ENCODE measurements at regions not wholly inside any gene's neighbourhood (a gene's known extent, or its start where the extent isn't known, plus 50 kb on each side); places are given as distances from the start of the nearest gene placed in this dataset.

DNA sequence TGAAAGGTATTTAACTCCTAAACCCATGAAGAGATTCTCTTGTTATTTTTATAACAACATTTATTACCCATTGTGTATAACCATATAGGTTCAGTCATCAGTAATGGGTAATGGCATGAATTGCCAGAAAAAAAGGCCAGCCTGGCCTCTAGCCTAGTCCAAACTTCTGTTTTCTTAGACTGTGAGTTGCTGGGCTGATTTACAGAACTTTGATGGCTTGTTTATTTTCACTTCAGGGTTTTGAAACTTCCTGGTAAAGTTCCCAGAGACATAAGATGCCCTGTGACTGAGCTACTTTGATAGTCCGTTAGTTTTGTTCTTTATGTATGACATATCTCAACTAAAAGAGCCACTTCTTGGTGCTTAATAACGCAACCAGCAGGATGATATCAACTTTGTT, 164.8 kb downstream of the METTL4 start:
- DNase-seq (no peak), ATAC-seq (no peak)
- no peaks in the 10 kb centered on the region for H3K4me1 Mint-ChIP-seq (ENCODE audit: low read depth)
- no peaks in the 10 kb centered on the region for H3K36me3 Mint-ChIP-seq (ENCODE audit: insufficient read depth)
- no peaks in the 10 kb centered on the region for H3K9me3 Mint-ChIP-seq
- no peak overlapping the region for H3K4me3 Mint-ChIP-seq
- H3K27me3 Mint-ChIP-seq (ENCODE audit: low read depth) = peaks cover 6% of the 10 kb centered on the region

DNA sequence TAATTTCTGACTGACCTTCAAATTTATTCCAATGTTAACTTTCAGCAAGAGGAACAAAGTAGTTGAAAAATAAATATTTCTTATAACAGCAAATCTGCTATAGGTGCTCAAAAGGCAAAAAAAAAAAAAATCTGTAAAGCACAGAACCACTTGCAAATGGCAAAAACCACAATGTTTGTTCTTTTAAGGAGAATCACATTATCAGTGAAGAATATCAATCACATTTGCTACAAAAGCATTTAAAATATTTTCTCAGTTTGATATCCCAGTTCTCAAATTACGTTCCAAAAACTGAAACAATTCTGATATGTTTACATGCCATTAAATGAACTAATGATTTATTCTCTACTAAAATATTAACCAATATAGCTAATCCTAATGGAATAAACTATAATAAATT, 163.3 kb downstream of the METTL4 start:
- no peak overlapping the region for H3K4me3 Mint-ChIP-seq
- DNase-seq (no peak), ATAC-seq (no peak)
- H3K4me1 Mint-ChIP-seq (ENCODE audit: low read depth) = no peaks in the 10 kb centered on the region
- no peaks in the 10 kb centered on the region for H3K9me3 Mint-ChIP-seq
- peaks cover 7% of the 10 kb centered on the region for H3K27me3 Mint-ChIP-seq (ENCODE audit: low read depth)
- H3K36me3 Mint-ChIP-seq (ENCODE audit: insufficient read depth) = no peaks in the 10 kb centered on the region

DNA sequence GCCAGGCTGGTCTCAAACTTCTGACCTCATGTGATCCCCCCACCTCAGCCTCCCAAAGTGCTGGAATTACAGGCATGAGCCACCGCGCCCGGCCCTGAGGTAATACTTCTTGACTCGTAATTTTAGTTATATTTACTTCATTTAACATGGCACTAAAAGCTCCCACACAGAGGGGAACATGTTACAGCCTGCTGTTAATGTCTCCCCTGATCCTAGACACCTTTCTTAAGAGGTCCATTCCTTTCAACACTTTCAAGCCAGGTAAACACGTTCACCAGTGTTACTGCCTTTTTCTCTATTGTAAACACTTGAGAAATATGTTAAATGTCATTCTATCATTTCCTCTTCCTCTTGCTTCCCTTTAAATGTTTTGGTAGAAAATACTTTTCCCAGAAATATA, 161.4 kb downstream of the METTL4 start:
- Mint-ChIP-seq H3K4me3 (no peak overlapping the region), H3K36me3 (ENCODE audit: insufficient read depth) (no peaks in the 10 kb centered on the region)
- no peak for ATAC-seq

DNA sequence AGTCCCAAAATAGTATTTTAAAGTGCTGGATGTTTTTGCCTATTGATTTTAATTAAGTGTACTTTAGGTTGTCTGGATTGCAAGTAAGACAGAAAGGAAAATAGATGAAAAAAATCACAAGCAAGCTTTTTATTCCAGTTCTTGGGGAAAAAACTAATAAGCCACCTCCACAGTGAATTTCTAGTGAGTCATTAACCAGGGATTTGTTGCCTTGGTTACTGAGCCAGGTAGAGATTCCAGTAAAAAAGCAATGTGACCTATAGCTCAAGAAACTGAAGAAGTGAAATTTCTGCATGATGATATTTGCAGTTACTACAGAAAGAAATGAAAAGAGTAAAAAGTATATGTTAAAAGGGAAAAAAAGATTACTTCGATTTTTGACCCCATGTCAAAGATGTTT, 160.6 kb downstream of the METTL4 start:
- Mint-ChIP-seq H3K9me3 (no peaks in the 10 kb centered on the region), H3K27me3 (ENCODE audit: low read depth) (peaks cover 9% of the 10 kb centered on the region), H3K4me1 (ENCODE audit: low read depth) (no peaks in the 10 kb centered on the region), H3K36me3 (ENCODE audit: insufficient read depth) (no peaks in the 10 kb centered on the region), H3K4me3 (no peak overlapping the region)
- ATAC-seq (no peak), DNase-seq (no peak)

More for the DNA sequence above, 161.4 kb downstream of the METTL4 start:
- DNase-seq = no peak
- no peaks in the 10 kb centered on the region for H3K4me1 Mint-ChIP-seq (ENCODE audit: low read depth)
- H3K27me3 Mint-ChIP-seq (ENCODE audit: low read depth) = peaks cover 9% of the 10 kb centered on the region
- no peaks in the 10 kb centered on the region for H3K9me3 Mint-ChIP-seq

DNA sequence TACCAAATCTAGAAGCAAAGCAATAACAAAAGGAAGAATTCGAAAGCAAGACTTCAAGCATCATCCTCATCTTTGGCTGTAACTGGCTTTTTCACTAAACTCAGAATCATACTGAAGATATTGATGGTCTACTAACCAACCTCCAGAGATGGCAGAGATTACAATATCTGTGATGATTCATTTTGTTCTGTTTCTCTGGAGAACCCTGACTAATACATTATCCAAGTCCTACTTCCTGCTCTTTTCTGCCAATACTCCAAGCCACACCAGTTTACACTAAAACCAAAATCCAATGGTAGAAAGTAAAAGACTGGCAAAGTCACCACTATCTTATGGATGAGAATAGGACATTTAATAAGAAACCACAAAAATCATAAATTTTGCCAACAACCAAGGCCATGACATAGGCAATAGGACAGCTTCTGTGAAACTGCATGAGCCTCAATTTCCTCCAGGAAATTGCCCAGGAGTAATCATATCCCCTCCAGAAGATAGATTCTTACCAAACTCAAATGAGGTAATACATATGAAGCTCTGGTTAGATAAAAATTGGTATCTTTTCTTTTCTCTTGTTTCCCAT, 159.8 kb downstream of the METTL4 start:
- H3K36me3 Mint-ChIP-seq (ENCODE audit: insufficient read depth) = no peaks in the 10 kb centered on the region
- no peaks in the 10 kb centered on the region for H3K4me1 Mint-ChIP-seq (ENCODE audit: low read depth)
- no peak for DNase-seq
- H3K4me3 Mint-ChIP-seq = no peak overlapping the region
- ATAC-seq = no peak
- H3K9me3 Mint-ChIP-seq = no peaks in the 10 kb centered on the region
- H3K27me3 Mint-ChIP-seq (ENCODE audit: low read depth) = peaks cover 11% of the 10 kb centered on the region

DNA sequence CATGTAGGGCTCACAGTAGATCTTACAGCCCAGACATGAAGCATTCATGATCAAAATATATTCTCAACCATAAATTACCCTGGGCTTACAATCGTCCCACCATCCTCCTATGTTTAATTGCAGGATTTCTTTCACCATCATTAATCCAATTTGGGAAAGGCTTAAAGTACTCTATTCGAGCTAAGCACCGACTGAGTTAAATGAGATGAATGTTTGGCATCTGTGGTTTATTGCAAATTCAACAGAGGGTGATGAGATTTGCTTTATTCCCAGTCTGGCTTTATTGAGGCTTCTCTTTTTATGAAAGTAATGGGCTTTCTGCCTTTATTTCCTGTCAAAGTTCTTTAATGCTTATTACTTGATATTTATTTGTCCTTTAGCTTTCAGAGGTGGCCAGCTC, 159.0 kb downstream of the METTL4 start:
- H3K4me3 Mint-ChIP-seq = no peak overlapping the region
- no peaks in the 10 kb centered on the region for H3K36me3 Mint-ChIP-seq (ENCODE audit: insufficient read depth)
- no peak for DNase-seq
- no peaks in the 10 kb centered on the region for H3K9me3 Mint-ChIP-seq
- ATAC-seq = no peak
- no peaks in the 10 kb centered on the region for H3K4me1 Mint-ChIP-seq (ENCODE audit: low read depth)
- peaks cover 12% of the 10 kb centered on the region for H3K27me3 Mint-ChIP-seq (ENCODE audit: low read depth)

DNA sequence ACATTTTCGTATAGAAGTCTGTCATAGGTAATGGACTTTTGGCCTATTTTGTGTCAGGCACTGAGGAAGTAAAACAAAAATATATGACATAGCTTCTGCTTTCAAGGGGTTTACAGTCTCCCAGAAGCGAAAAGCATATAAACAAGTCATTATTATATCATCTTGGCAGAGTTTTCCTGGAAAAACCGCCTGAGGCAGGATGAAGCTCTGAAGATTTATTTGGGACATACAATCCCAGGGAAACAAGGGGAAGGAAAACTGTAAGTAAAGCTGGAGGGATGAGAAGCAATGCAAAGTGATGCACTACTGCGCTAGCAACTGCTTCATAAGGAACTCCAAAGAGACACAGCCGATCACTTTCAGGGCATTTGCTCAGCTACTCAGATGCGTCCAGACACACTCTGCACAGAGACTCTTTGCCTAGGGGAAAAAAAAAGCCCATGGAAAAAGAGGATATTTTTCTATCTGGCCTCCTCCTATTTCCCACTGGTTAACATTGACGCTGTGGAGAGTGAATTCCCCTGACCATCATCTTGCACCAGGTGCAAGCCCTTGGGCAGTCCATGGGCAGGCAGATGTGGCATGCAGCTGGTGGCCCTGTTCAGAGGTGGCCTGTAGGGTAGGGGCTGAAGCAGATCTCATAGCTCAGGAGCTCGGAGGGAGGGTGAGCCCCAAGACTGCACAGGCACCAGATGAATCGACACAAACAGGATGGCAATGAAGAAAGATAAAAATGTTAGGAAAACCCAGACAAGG, 158.1 kb downstream of the METTL4 start:
- ATAC-seq (no peak), DNase-seq (no peak)
- H3K27me3 Mint-ChIP-seq (ENCODE audit: low read depth) = peaks cover 12% of the 10 kb centered on the region
- no peaks in the 10 kb centered on the region for H3K9me3 Mint-ChIP-seq
- no peaks in the 10 kb centered on the region for H3K4me1 Mint-ChIP-seq (ENCODE audit: low read depth)
- H3K4me3 Mint-ChIP-seq = no peak overlapping the region
- H3K36me3 Mint-ChIP-seq (ENCODE audit: insufficient read depth) = no peaks in the 10 kb centered on the region

DNA sequence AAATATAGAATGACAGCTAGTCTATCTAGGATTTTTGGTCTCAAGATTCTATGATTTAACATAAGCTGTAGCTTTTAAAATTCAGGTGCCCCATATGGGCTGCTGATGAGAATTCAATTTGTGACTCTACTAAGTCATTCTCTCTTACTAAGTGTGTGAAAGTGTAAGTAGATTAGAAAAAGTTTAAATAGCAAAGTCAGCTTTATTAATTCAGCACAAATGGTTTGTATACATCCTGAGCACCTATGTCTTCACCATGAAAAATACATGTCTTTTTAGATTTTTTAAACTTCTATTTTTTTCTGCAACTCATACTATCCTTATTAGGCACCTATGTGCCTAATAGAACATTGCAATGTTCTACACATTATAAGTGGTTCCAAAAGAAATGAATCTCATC, 157.1 kb downstream of the METTL4 start:
- DNase-seq (no peak), ATAC-seq (no peak)
- H3K4me3 Mint-ChIP-seq = no peak overlapping the region
- H3K27me3 Mint-ChIP-seq (ENCODE audit: low read depth) = peaks cover 8% of the 10 kb centered on the region
- no peaks in the 10 kb centered on the region for H3K4me1 Mint-ChIP-seq (ENCODE audit: low read depth)
- no peaks in the 10 kb centered on the region for H3K9me3 Mint-ChIP-seq
- no peaks in the 10 kb centered on the region for H3K36me3 Mint-ChIP-seq (ENCODE audit: insufficient read depth)

DNA sequence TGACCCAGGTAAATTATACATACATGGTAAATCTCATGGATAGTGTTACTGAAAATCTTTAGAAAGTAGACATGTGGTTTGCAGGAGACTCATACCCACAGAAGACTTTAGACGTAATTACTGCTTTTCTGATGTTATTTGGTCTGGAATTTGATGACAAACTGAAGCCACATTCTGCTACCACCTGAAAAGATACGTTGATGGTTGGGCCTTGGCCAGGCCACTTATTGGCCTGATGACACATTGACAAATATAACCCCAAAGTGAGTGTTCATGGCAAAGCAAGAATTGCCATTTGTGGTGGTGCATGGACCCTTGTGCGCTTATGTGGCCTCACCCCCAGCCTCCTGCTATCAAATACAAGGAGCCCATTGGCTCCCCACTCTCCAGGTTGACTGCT, 155.6 kb downstream of the METTL4 start:
- H3K4me3 Mint-ChIP-seq = no peak overlapping the region
- ATAC-seq = no peak
- peaks cover 8% of the 10 kb centered on the region for H3K27me3 Mint-ChIP-seq (ENCODE audit: low read depth)
- H3K9me3 Mint-ChIP-seq = no peaks in the 10 kb centered on the region
- DNase-seq = no peak
- no peaks in the 10 kb centered on the region for H3K36me3 Mint-ChIP-seq (ENCODE audit: insufficient read depth)
- no peaks in the 10 kb centered on the region for H3K4me1 Mint-ChIP-seq (ENCODE audit: low read depth)

DNA sequence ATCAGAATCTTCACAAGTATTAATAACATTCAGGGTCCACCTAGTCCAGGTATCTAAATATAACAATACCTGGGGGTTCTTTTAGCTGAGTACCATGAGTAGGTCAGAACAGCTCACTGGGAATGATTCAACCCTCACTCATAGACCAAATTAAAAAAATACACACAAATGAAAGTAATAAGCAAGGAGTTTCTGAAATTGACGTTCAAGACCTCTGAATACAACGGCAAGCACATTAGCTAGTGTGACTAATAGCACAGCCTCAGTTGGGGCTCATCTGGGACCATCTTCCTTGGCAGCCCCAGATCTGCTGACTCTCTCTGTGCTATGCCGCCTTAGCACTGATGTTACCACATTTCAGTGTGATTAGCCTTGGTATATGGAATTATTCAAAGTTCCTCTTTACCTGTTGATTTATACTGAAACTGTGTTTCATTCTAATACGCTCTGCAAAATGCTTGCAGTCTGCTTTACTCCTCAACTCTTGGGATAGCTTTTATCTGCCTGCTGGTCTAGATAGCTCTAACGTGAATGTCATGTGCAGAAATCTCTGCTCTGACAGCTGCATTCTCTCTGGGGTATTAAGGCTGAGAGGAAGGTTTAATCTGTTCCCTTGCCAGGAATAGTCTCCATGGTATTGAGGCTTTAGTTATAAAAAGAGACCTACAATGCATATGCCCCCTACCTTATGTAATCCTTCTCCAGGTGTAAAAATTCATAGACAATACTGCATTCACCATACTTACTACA, 153.3 kb downstream of the METTL4 start:
- DNase-seq = no peak
- no peaks in the 10 kb centered on the region for H3K4me1 Mint-ChIP-seq (ENCODE audit: low read depth)
- no peak overlapping the region for H3K4me3 Mint-ChIP-seq
- ATAC-seq = no peak
- no peaks in the 10 kb centered on the region for H3K9me3 Mint-ChIP-seq
- H3K27me3 Mint-ChIP-seq (ENCODE audit: low read depth) = peaks cover 7% of the 10 kb centered on the region
- no peaks in the 10 kb centered on the region for H3K36me3 Mint-ChIP-seq (ENCODE audit: insufficient read depth)

DNA sequence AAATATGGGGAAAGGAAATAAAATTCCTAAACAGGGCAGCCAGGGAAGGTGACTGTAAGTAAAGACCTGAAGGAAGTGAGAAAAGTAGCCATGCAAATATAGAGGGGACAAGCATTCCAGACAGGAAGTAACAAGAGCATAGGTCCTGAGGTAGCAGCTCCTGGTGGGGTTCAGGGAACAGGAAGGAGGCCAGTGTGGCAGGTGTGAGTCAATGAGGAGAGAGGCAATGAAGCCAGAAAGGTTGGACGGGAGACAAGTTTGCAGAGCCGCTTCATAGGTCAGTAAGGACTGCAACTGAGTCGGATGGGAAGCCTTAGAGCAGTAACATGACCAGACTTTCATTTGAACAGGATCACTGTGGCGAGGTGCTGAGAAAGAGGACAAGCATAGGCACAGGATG, 150.9 kb downstream of the METTL4 start:
- Mint-ChIP-seq H3K4me3 (no peak overlapping the region), H3K9me3 (no peaks in the 10 kb centered on the region), H3K27me3 (ENCODE audit: low read depth) (peaks cover 10% of the 10 kb centered on the region), H3K36me3 (ENCODE audit: insufficient read depth) (no peaks in the 10 kb centered on the region), H3K4me1 (ENCODE audit: low read depth) (no peaks in the 10 kb centered on the region)
- ATAC-seq = no peak
- no peak for DNase-seq

DNA sequence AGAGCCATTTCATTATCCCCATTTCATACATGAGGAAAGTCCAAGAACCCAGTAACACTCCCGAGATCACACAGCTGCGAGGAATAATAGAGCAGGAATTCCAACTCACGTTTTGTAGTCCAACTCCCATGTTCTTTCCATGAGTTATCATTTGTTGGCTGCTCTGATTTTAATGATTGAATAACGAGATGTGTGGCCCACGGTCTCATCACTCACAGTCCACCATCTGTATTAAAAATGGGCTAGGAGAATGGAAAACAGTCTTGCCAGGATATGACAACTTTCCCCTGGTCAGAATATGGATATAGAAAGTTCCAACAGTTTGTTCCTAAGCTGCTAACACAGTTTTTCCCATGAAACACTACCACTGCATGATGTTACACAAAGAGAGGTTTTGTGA, 147.5 kb downstream of the METTL4 start:
- no peak for DNase-seq
- no peaks in the 10 kb centered on the region for H3K4me1 Mint-ChIP-seq (ENCODE audit: low read depth)
- no peaks in the 10 kb centered on the region for H3K9me3 Mint-ChIP-seq
- no peak for ATAC-seq
- no peaks in the 10 kb centered on the region for H3K36me3 Mint-ChIP-seq (ENCODE audit: insufficient read depth)
- H3K4me3 Mint-ChIP-seq = no peak overlapping the region
- peaks cover 16% of the 10 kb centered on the region for H3K27me3 Mint-ChIP-seq (ENCODE audit: low read depth)

DNA sequence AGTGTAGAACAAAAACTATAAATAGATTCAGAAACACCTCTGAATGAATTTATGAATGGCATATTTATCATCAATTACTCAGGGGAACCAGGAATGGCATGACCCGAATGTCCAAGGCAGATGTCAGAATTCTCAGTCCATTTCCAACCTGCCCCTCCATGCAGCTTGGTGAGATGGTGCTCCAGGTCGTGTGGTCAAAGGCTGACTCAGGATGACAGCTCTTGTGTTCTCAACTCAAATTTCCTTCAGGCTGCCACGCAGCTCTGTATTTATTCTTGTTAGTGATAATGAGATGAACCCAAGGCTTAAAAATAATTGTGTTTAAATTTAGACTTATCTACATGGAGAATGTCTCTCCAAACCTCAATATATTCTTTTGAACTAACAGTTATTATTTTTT, 146.9 kb downstream of the METTL4 start:
- Mint-ChIP-seq H3K36me3 (ENCODE audit: insufficient read depth) (no peaks in the 10 kb centered on the region), H3K4me1 (ENCODE audit: low read depth) (no peaks in the 10 kb centered on the region), H3K4me3 (no peak overlapping the region), H3K27me3 (ENCODE audit: low read depth) (peaks cover 16% of the 10 kb centered on the region), H3K9me3 (no peaks in the 10 kb centered on the region)
- ATAC-seq = no peak
- DNase-seq = no peak

DNA sequence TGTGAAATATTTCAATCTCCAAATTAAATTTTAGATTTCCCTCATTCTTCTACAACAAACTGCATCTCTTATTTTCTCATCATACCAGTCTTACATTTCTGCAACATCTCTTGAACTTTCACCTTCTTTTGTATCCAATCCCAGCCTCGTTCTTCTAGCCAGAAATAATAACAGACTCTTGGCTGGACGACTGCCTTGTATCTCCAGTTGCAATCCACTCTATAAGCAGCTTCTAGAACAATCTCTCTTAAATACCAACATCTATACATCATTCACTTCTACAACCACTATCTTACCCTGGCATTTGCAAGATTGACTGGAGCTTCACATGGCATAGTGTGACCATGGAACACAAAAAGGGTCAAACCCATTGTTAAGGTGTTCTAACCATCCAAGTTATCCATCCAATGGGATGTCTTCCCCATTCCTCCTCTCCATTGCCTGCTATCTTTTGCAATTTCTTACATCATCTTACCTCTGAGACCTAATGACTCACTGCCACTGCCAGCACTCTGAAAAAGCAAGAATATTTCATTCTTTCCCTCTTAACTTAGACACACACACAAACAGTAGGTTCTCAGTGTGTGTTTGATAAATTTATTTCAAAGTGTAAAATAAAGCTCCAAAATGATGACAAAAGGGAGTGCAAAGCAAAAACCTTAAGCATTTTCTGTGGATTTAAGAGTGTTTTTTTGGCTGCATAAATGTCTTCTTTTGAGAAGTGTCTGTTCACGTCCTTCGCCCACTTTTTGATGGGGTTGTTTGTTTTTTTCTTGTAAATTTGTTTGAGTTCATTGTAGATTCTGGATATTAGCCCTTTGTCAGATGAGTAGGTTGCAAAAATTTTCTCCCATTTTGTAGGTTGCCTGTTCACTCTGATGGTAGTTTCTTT, 145.6 kb downstream of the METTL4 start:
- H3K9me3 Mint-ChIP-seq = peaks cover 7% of the 10 kb centered on the region
- no peak overlapping the region for H3K4me3 Mint-ChIP-seq
- no peaks in the 10 kb centered on the region for H3K36me3 Mint-ChIP-seq (ENCODE audit: insufficient read depth)
- peaks cover 16% of the 10 kb centered on the region for H3K27me3 Mint-ChIP-seq (ENCODE audit: low read depth)
- ATAC-seq (no peak), DNase-seq (no peak)
- no peaks in the 10 kb centered on the region for H3K4me1 Mint-ChIP-seq (ENCODE audit: low read depth)
